IPS-20b (cell line): ENCODE measurements at regions not wholly inside any gene's neighbourhood (a gene's known extent, or its start where the extent isn't known, plus 50 kb on each side); places are given as distances from the start of the nearest gene placed in this dataset.

ENCODE experiments used
- H3K27ac ChIP-seq: one replicate; pipeline ENCODE4 v1.5.1; 2013; ENCODE audit warnings: low read length
- H3K27me3 ChIP-seq: 2 replicates; pipeline ENCODE4 v1.6.1; 2013; ENCODE audit warnings: mild to moderate bottlenecking, low read length, inconsistent platforms; ENCODE audit not compliant: insufficient read depth
- H3K36me3 ChIP-seq: 2 replicates; pipeline ENCODE4 v1.6.1; 2013; ENCODE audit warnings: low read depth, mild to moderate bottlenecking, inconsistent platforms, low read length, moderate library complexity; ENCODE audit not compliant: insufficient read depth
- H3K4me1 ChIP-seq: 2 replicates; pipeline ENCODE4 v1.6.1; 2013; ENCODE audit warnings: mild to moderate bottlenecking, control low read depth, inconsistent platforms, low read length, moderate library complexity; ENCODE audit not compliant: insufficient read depth
- H3K4me3 ChIP-seq: 2 replicates; pipeline ENCODE4 v1.5.1; 2013; ENCODE audit warnings: mild to moderate bottlenecking, low read length, inconsistent platforms
- H3K9ac ChIP-seq: 2 replicates; pipeline ENCODE4 v1.6.1; 2013; ENCODE audit warnings: low read depth, mild to moderate bottlenecking, inconsistent platforms, low read length, moderate library complexity
- H3K9me3 ChIP-seq: 2 replicates; pipeline ENCODE4 v1.6.1; 2013; ENCODE audit warnings: mild to moderate bottlenecking, low read depth, low read length, inconsistent platforms; ENCODE audit not compliant: insufficient read depth

GRCh38 chr11:134613646-134614045 lies 201.6 kb upstream of the B3GAT1 start:
- H3K27me3 ChIP-seq, result peaks cover 6% of the 10 kb centered on the region; the same call in 1 of the 2 replicates
- no peaks in the 10 kb centered on the region for H3K9me3 ChIP-seq
- H3K27ac ChIP-seq, result no peak overlapping the region
- H3K36me3 ChIP-seq, result no peaks in the 10 kb centered on the region
- H3K9ac ChIP-seq, result no peak overlapping the region
- no peak overlapping the region for H3K4me3 ChIP-seq
- no peaks in the 10 kb centered on the region for H3K4me1 ChIP-seq

- H3K27me3 ChIP-seq, result peaks cover 6% of the 10 kb centered on the region; the same call in 1 of the 2 replicates
These were observed 200.3 kb upstream of the B3GAT1 start for GRCh38 chr11:134612140-134613030.

GRCh38 chr11:134611537-134611936 lies 199.5 kb upstream of the B3GAT1 start:
- no peak overlapping the region for H3K27ac ChIP-seq
- peaks cover 6% of the 10 kb centered on the region; the same call in 1 of the 2 replicates for H3K27me3 ChIP-seq
- no peaks in the 10 kb centered on the region for H3K4me1 ChIP-seq
- H3K9ac ChIP-seq, result no peak overlapping the region
- no peaks in the 10 kb centered on the region for H3K9me3 ChIP-seq
- no peaks in the 10 kb centered on the region for H3K36me3 ChIP-seq
- H3K4me3 ChIP-seq, result no peak overlapping the region

More at GRCh38 chr11:134612140-134613030, 200.3 kb upstream of the B3GAT1 start:
- Histone ChIP-seq H3K36me3 (no peaks in the 10 kb centered on the region), H3K27ac (no peak overlapping the region), H3K9ac (no peak overlapping the region), H3K4me1 (no peaks in the 10 kb centered on the region), H3K4me3 (no peak overlapping the region), H3K9me3 (no peaks in the 10 kb centered on the region)

GRCh38 chr11:134610116-134610910 lies 198.3 kb upstream of the B3GAT1 start:
- H3K4me3 ChIP-seq, result no peak overlapping the region
- peaks cover 2% of the 10 kb centered on the region; the same call in 1 of the 2 replicates for H3K27me3 ChIP-seq
- H3K36me3 ChIP-seq, result no peaks in the 10 kb centered on the region
- no peak overlapping the region for H3K27ac ChIP-seq
- H3K9me3 ChIP-seq, result no peaks in the 10 kb centered on the region
- no peak overlapping the region for H3K9ac ChIP-seq
- H3K4me1 ChIP-seq, result no peaks in the 10 kb centered on the region

- Histone ChIP-seq H3K36me3 (no peaks in the 10 kb centered on the region), H3K27ac (no peak overlapping the region), H3K4me3 (no peak overlapping the region), H3K9me3 (no peaks in the 10 kb centered on the region), H3K27me3 (no peaks in the 10 kb centered on the region), H3K4me1 (no peaks in the 10 kb centered on the region), H3K9ac (no peak overlapping the region)
These were observed 197.5 kb upstream of the B3GAT1 start for GRCh38 chr11:134609361-134610115.

- Histone ChIP-seq H3K27ac (no peak overlapping the region), H3K9me3 (no peaks in the 10 kb centered on the region), H3K9ac (no peak overlapping the region), H3K36me3 (no peaks in the 10 kb centered on the region), H3K27me3 (no peaks in the 10 kb centered on the region), H3K4me3 (no peak overlapping the region), H3K4me1 (no peaks in the 10 kb centered on the region)
These were observed 196.1 kb upstream of the B3GAT1 start for GRCh38 chr11:134607963-134608750.

GRCh38 chr11:134606251-134606650 lies 194.2 kb upstream of the B3GAT1 start:
- H3K4me1 ChIP-seq, result no peaks in the 10 kb centered on the region
- H3K4me3 ChIP-seq, result no peak overlapping the region
- H3K9ac ChIP-seq, result no peak overlapping the region
- no peaks in the 10 kb centered on the region for H3K27me3 ChIP-seq
- H3K36me3 ChIP-seq, result no peaks in the 10 kb centered on the region
- no peaks in the 10 kb centered on the region for H3K9me3 ChIP-seq
- no peak overlapping the region for H3K27ac ChIP-seq

GRCh38 chr11:134604886-134605285 lies 192.8 kb upstream of the B3GAT1 start:
- Histone ChIP-seq H3K27ac (no peak overlapping the region), H3K4me3 (no peak overlapping the region), H3K36me3 (no peaks in the 10 kb centered on the region), H3K9ac (no peak overlapping the region), H3K9me3 (no peaks in the 10 kb centered on the region), H3K27me3 (no peaks in the 10 kb centered on the region), H3K4me1 (no peaks in the 10 kb centered on the region)

GRCh38 chr11:134599299-134599771 lies 187.3 kb upstream of the B3GAT1 start:
- Histone ChIP-seq H3K36me3 (no peaks in the 10 kb centered on the region), H3K27me3 (no peaks in the 10 kb centered on the region), H3K9ac (no peak overlapping the region), H3K9me3 (no peaks in the 10 kb centered on the region), H3K4me1 (no peaks in the 10 kb centered on the region), H3K27ac (no peak overlapping the region), H3K4me3 (no peak overlapping the region)

- H3K36me3 ChIP-seq, result no peaks in the 10 kb centered on the region
- no peak overlapping the region for H3K9ac ChIP-seq
- no peak overlapping the region for H3K27ac ChIP-seq
- no peaks in the 10 kb centered on the region for H3K4me1 ChIP-seq
- H3K4me3 ChIP-seq, result no peak overlapping the region
- no peaks in the 10 kb centered on the region for H3K27me3 ChIP-seq
- H3K9me3 ChIP-seq, result no peaks in the 10 kb centered on the region
These were observed 186.3 kb upstream of the B3GAT1 start for GRCh38 chr11:134598368-134598767.

- H3K27me3 ChIP-seq, result no peaks in the 10 kb centered on the region
These were observed 185.4 kb upstream of the B3GAT1 start for GRCh38 chr11:134597452-134597851.

More at GRCh38 chr11:134597452-134597851, 185.4 kb upstream of the B3GAT1 start:
- H3K36me3 ChIP-seq, result no peaks in the 10 kb centered on the region
- no peaks in the 10 kb centered on the region for H3K4me1 ChIP-seq
- H3K4me3 ChIP-seq, result no peak overlapping the region
- no peak overlapping the region for H3K9ac ChIP-seq
- H3K9me3 ChIP-seq, result no peaks in the 10 kb centered on the region
- no peak overlapping the region for H3K27ac ChIP-seq
